ENCODE measurements at regions not wholly inside any gene's neighbourhood (a gene's known extent, or its start where the extent isn't known, plus 50 kb on each side); places are given as distances from the start of the nearest gene placed in this dataset.

- TF ChIP-seq CTCF (IDR thresholded peaks at IDR 0.05; ENCODE audit: low read depth, low read length) (no peak), EZH2phosphoT487 (IDR thresholded peaks at IDR 0.05; ENCODE audit: low read depth) (no peak)
Observed at GRCh38 chr18:59795882-59796281, 98.7 kb upstream of the CCBE1 start.
